NCI-H345 treated with DMSO at 0.1 percent for 48 hours (cell line): ENCODE measurements at regions not wholly inside any gene's neighbourhood (a gene's known extent, or its start where the extent isn't known, plus 50 kb on each side); places are given as distances from the start of the nearest gene placed in this dataset.
"Not testable (repeated sequence)": the region's sequence is repeated elsewhere in the genome, so short reads cannot be mapped to it uniquely, and the experiment has no call there.

Experiments
- DNase-seq: peaks from one replicate; lab custom pipeline; 2025; ENCODE audit not compliant: unreplicated experiment; lab: John Stamatoyannopoulos, UW

- no peak for DNase-seq
Measured at GRCh38 chr5:126054577-126055347, 368.4 kb upstream of the GRAMD2B start.

- DNase-seq = no peak
Measured at GRCh38 chr5:126055348-126055729, 367.9 kb upstream of the GRAMD2B start.

- no peak for DNase-seq
Measured at GRCh38 chr5:126056352-126056751, 366.9 kb upstream of the GRAMD2B start.

GRCh38 chr5:126056851-126057622 lies 366.2 kb upstream of the GRAMD2B start:
- no peak for DNase-seq

- not testable (repeated sequence) for DNase-seq
Measured at GRCh38 chr5:126058392-126058791, 364.8 kb upstream of the GRAMD2B start.

GRCh38 chr5:126062398-126063221 lies 360.6 kb upstream of the GRAMD2B start:
- DNase-seq = no peak

GRCh38 chr5:126065061-126065460 lies 358.1 kb upstream of the GRAMD2B start:
- no peak for DNase-seq

GRCh38 chr5:126066836-126067235 lies 356.4 kb upstream of the GRAMD2B start:
- DNase-seq = no peak

- no peak for DNase-seq
Measured at GRCh38 chr5:126067404-126067803, 355.8 kb upstream of the GRAMD2B start.

GRCh38 chr5:126069329-126069728 lies 353.9 kb upstream of the GRAMD2B start:
- no peak for DNase-seq

- DNase-seq = no peak
Measured at GRCh38 chr5:126070481-126070880, 352.7 kb upstream of the GRAMD2B start.

- no peak for DNase-seq
Measured at GRCh38 chr5:126074538-126074937, 348.7 kb upstream of the GRAMD2B start.

GRCh38 chr5:126079266-126079665 lies 343.9 kb upstream of the GRAMD2B start:
- no peak for DNase-seq

- DNase-seq = no peak
Measured at GRCh38 chr5:126081209-126081608, 342.0 kb upstream of the GRAMD2B start.

GRCh38 chr5:126093041-126093440 lies 330.2 kb upstream of the GRAMD2B start:
- no peak for DNase-seq

- DNase-seq = no peak
Measured at GRCh38 chr5:126093718-126094117, 329.5 kb upstream of the GRAMD2B start.

- no peak for DNase-seq
Measured at GRCh38 chr5:126094991-126095390, 328.2 kb upstream of the GRAMD2B start.

GRCh38 chr5:126096442-126097006 lies 326.7 kb upstream of the GRAMD2B start:
- no peak for DNase-seq

GRCh38 chr5:126097876-126098275 lies 325.3 kb upstream of the GRAMD2B start:
- DNase-seq = no peak

- DNase-seq = no peak
Measured at GRCh38 chr5:126098330-126099017, 324.7 kb upstream of the GRAMD2B start.

- no peak for DNase-seq
Measured at GRCh38 chr5:126099077-126099476, 324.1 kb upstream of the GRAMD2B start.
